Astrocyte of the cerebellum (primary cell): ENCODE measurements at regions not wholly inside any gene's neighbourhood (a gene's known extent, or its start where the extent isn't known, plus 50 kb on each side); places are given as distances from the start of the nearest gene placed in this dataset.

Experiments used
- DNase-seq: peaks from one replicate; pipeline ENCODE4 v3.0.0-alpha.2; 2011; ENCODE audit warnings: low read depth
- H3K4me3 ChIP-seq: 2 replicates; pipeline ENCODE4 v1.5.1; 2011; ENCODE audit warnings: mild to moderate bottlenecking, low read depth, low read length, moderate library complexity
- CTCF ChIP-seq: IDR thresholded peaks from 2 replicates; pipeline ENCODE4 v1.5.1; 2012; ENCODE audit warnings: low read length, low read depth, moderate library complexity, mild to moderate bottlenecking; ENCODE audit errors: missing control alignments
- in situ Hi-C: cut with HindIII; loops from 2 replicates; pipeline ENCODE4 v1.10.0; 2017; ENCODE audit warnings: low sequenced_read_pairs

GRCh38 chr7:124201768-124202349, 169.0 kb upstream of the TMEM229A start:
- TF ChIP-seq CTCF: no peak
- in situ Hi-C loops: no loop called here
- H3K4me3 ChIP-seq: no peak overlapping the region
- DNase-seq: no peak

GRCh38 chr7:124196519-124196918, 163.7 kb upstream of the TMEM229A start:
- in situ Hi-C loops: no loop called here

GRCh38 chr7:124192885-124193284, 160.0 kb upstream of the TMEM229A start:
- no peak for TF ChIP-seq CTCF
- no peak overlapping the region for H3K4me3 ChIP-seq
- no peak for DNase-seq
- in situ Hi-C loops: no loop called here

More at GRCh38 chr7:124196519-124196918, 163.7 kb upstream of the TMEM229A start:
- TF ChIP-seq CTCF: no peak
- DNase-seq: no peak
- no peak overlapping the region for H3K4me3 ChIP-seq

- no peak overlapping the region for H3K4me3 ChIP-seq
- TF ChIP-seq CTCF: no peak
- in situ Hi-C loops: no loop called here
- DNase-seq: no peak
These were observed 158.8 kb upstream of the TMEM229A start for GRCh38 chr7:124191713-124192112.

- no peak for TF ChIP-seq CTCF
- in situ Hi-C loops: no loop called here
- H3K4me3 ChIP-seq: no peak overlapping the region
- no peak for DNase-seq
These were observed 158.2 kb upstream of the TMEM229A start for GRCh38 chr7:124191030-124191429.

- no peak for DNase-seq
- no peak overlapping the region for H3K4me3 ChIP-seq
- in situ Hi-C loops: no loop called here
- TF ChIP-seq CTCF: no peak
These were observed 155.7 kb upstream of the TMEM229A start for GRCh38 chr7:124188576-124188975.
